HG03469 (cell line): ENCODE measurements at regions not wholly inside any gene's neighbourhood (a gene's known extent, or its start where the extent isn't known, plus 50 kb on each side); places are given as distances from the start of the nearest gene placed in this dataset.
A peak's percentile ranks its signal among the peaks of the same experiment; 100 is the strongest.
"Not testable (repeated sequence)": the region's sequence is repeated elsewhere in the genome, so short reads cannot be mapped to it uniquely, and the experiment has no call there.

Experiments
- ATAC-seq: cut with Tn5 transposase; IDR thresholded peaks from one replicate; pipeline ENCODE4 v1.9.1; 2021; ENCODE audit warnings: mild to moderate bottlenecking, moderate library complexity, moderate number of reproducible peaks; ENCODE audit not compliant: unreplicated experiment

- no peak for ATAC-seq
Measured at GRCh38 chr18:42446195-42446594, 491.2 kb downstream of the PIK3C3 start.

GRCh38 chr18:42447688-42448087 is 492.7 kb downstream of the PIK3C3 start:
- no peak for ATAC-seq

- ATAC-seq: no peak
Measured at GRCh38 chr18:42458226-42458625, 503.2 kb downstream of the PIK3C3 start.

- no peak for ATAC-seq
Measured at GRCh38 chr18:42459873-42460272, 504.8 kb downstream of the PIK3C3 start.

GRCh38 chr18:42471885-42472284 is 516.9 kb downstream of the PIK3C3 start:
- no peak for ATAC-seq

GRCh38 chr18:42473611-42474010 is 518.6 kb downstream of the PIK3C3 start:
- no peak for ATAC-seq

GRCh38 chr18:42474577-42474976 is 519.5 kb downstream of the PIK3C3 start:
- ATAC-seq: no peak

- ATAC-seq: no peak
Measured at GRCh38 chr18:42475157-42475556, 520.1 kb downstream of the PIK3C3 start.

GRCh38 chr18:42477267-42477666 is 522.2 kb downstream of the PIK3C3 start:
- ATAC-seq: no peak

- ATAC-seq: no peak
Measured at GRCh38 chr18:42480441-42480840, 525.4 kb downstream of the PIK3C3 start.

GRCh38 chr18:42484648-42485047 is 529.6 kb downstream of the PIK3C3 start:
- ATAC-seq: no peak

GRCh38 chr18:42486271-42486670 is 531.2 kb downstream of the PIK3C3 start:
- ATAC-seq: no peak

- no peak for ATAC-seq
Measured at GRCh38 chr18:42508683-42509296, 553.8 kb downstream of the PIK3C3 start.

- ATAC-seq: peak; percentile 75
Measured at GRCh38 chr18:42509750-42510415, 554.8 kb downstream of the PIK3C3 start.

- ATAC-seq: no peak
Measured at GRCh38 chr18:42510540-42510939, 555.5 kb downstream of the PIK3C3 start.

GRCh38 chr18:42513441-42513840 is 558.4 kb downstream of the PIK3C3 start:
- ATAC-seq: no peak

GRCh38 chr18:42514512-42514911 is 559.5 kb downstream of the PIK3C3 start:
- ATAC-seq: no peak

- ATAC-seq: no peak
Measured at GRCh38 chr18:42517896-42518295, 562.9 kb downstream of the PIK3C3 start.

- not testable (repeated sequence) for ATAC-seq
Measured at GRCh38 chr18:42518331-42518730, 563.3 kb downstream of the PIK3C3 start.

GRCh38 chr18:42520138-42520537 is 565.1 kb downstream of the PIK3C3 start:
- no peak for ATAC-seq

GRCh38 chr18:42525905-42526304 is 570.9 kb downstream of the PIK3C3 start:
- ATAC-seq: no peak

GRCh38 chr18:42527766-42528165 is 572.7 kb downstream of the PIK3C3 start:
- no peak for ATAC-seq

GRCh38 chr18:42530276-42530675 is 575.2 kb downstream of the PIK3C3 start:
- ATAC-seq: no peak
